GM12864 (cell line): ENCODE measurements at regions not wholly inside any gene's neighbourhood (a gene's known extent, or its start where the extent isn't known, plus 50 kb on each side); places are given as distances from the start of the nearest gene placed in this dataset.

ENCODE experiments used
- DNase-seq: peaks from one replicate; pipeline ENCODE4 v3.0.0-alpha.2; 2011; ENCODE audit warnings: low read depth
- H3K4me3 ChIP-seq: 2 replicates; pipeline ENCODE4 v1.5.1; 2011; ENCODE audit warnings: mild to moderate bottlenecking, low read depth, low read length, control low read depth
- CTCF ChIP-seq: IDR thresholded peaks from 2 replicates; pipeline ENCODE4 v1.5.1; 2011; ENCODE audit warnings: low read depth, mild to moderate bottlenecking, moderate library complexity, low read length, control low read depth, inconsistent platforms; ENCODE audit errors: missing control alignments

DNA sequence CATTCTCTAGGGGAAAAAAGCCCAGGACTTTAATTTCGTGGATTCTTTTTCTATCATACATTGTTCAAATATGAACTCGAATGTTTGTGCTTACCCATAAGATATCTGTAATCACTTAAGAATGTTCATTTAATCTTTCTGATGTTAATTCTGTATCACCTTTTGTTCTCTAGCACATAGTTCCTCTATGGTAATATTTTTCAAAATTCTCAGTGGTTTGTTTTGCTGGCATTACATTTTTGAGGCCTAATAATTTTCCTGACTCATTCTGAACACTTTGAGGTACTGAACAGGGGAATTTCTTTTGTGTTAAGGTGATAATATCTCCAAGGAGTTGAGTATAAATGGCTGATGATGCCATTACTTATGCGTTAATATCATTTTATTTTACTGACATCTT lies 490.7 kb upstream of the PITX2 start:
- TF ChIP-seq CTCF, result no peak
- DNase-seq, result no peak

GRCh38 chr4:111115881-111116280 lies 493.0 kb upstream of the PITX2 start:
- no peak for DNase-seq
- H3K4me3 ChIP-seq, result no peak overlapping the region
- TF ChIP-seq CTCF, result no peak

More for the DNA sequence above, 490.7 kb upstream of the PITX2 start:
- no peak overlapping the region for H3K4me3 ChIP-seq

- H3K4me3 ChIP-seq, result no peak overlapping the region
- no peak for DNase-seq
- no peak for TF ChIP-seq CTCF
These were observed 497.3 kb upstream of the PITX2 start for GRCh38 chr4:111120191-111120590.

GRCh38 chr4:111126340-111126739 lies 503.5 kb upstream of the PITX2 start:
- no peak for TF ChIP-seq CTCF
- H3K4me3 ChIP-seq, result no peak overlapping the region
- no peak for DNase-seq

- no peak overlapping the region for H3K4me3 ChIP-seq
These were observed 505.0 kb upstream of the PITX2 start for GRCh38 chr4:111127841-111128240.

GRCh38 chr4:111128327-111128726 lies 505.4 kb upstream of the PITX2 start:
- no peak overlapping the region for H3K4me3 ChIP-seq
- DNase-seq, result no peak
- no peak for TF ChIP-seq CTCF

More at GRCh38 chr4:111127841-111128240, 505.0 kb upstream of the PITX2 start:
- no peak for DNase-seq
- TF ChIP-seq CTCF, result no peak

- DNase-seq, result no peak
- no peak overlapping the region for H3K4me3 ChIP-seq
- no peak for TF ChIP-seq CTCF
These were observed 513.6 kb upstream of the PITX2 start for GRCh38 chr4:111136438-111136837.
